ENCODE measurements at regions not wholly inside any gene's neighbourhood (a gene's known extent, or its start where the extent isn't known, plus 50 kb on each side); places are given as distances from the start of the nearest gene placed in this dataset.

GRCh38 chr2:120465012-120465700, 119.2 kb downstream of the INHBB start:
- Histone ChIP-seq H3K9me3 (ENCODE audit: insufficient read depth, low read length, severe bottlenecking) (no peaks in the 10 kb centered on the region), H3K4me2 (ENCODE audit: insufficient read depth, low read length) (no peak overlapping the region), H2AFZ (ENCODE audit: low read depth, low read length) (no peak overlapping the region), H3K36me3 (ENCODE audit: insufficient read depth, low read length) (no peaks in the 10 kb centered on the region), H4K20me1 (ENCODE audit: insufficient read depth, low read length) (no peaks in the 10 kb centered on the region), H3K4me1 (ENCODE audit: insufficient read depth, low read length) (no peaks in the 10 kb centered on the region), H3K79me2 (ENCODE audit: insufficient read depth, low read length) (no peaks in the 10 kb centered on the region), H3K27me3 (ENCODE audit: insufficient read depth, low read length, poor library complexity) (no peaks in the 10 kb centered on the region), H3K27ac (ENCODE audit: low read length) (no peak overlapping the region), H3K9ac (ENCODE audit: low read depth, low read length) (no peak overlapping the region), H3K4me3 (ENCODE audit: low read depth in 1 of 2, low read length in 2 of 2) (no peak overlapping the region)
- DNase-seq = no peak
- no peak for ATAC-seq (ENCODE audit: insufficient read depth, low read depth)
- no peak for TF ChIP-seq EZH2 (IDR thresholded peaks at IDR 0.05; ENCODE audit: borderline replicate concordance, low read depth, low read length, severe bottlenecking)
- no peak for TF ChIP-seq CTCF (IDR thresholded peaks at IDR 0.05; ENCODE audit: borderline replicate concordance, extremely low read depth, low read length, poor library complexity, severe bottlenecking)

GRCh38 chr2:120465701-120465988, 119.7 kb downstream of the INHBB start:
- H3K27me3 ChIP-seq (ENCODE audit: insufficient read depth, low read length, poor library complexity) = no peaks in the 10 kb centered on the region
- DNase-seq (no peak), ATAC-seq (ENCODE audit: insufficient read depth, low read depth) (no peak)
- no peak overlapping the region for H3K4me3 ChIP-seq (ENCODE audit: low read depth in 1 of 2, low read length in 2 of 2)
- H3K79me2 ChIP-seq (ENCODE audit: insufficient read depth, low read length) = no peaks in the 10 kb centered on the region
- no peak overlapping the region for H2AFZ ChIP-seq (ENCODE audit: low read depth, low read length)
- no peak overlapping the region for H3K27ac ChIP-seq (ENCODE audit: low read length)
- no peaks in the 10 kb centered on the region for H3K36me3 ChIP-seq (ENCODE audit: insufficient read depth, low read length)
- H3K4me2 ChIP-seq (ENCODE audit: insufficient read depth, low read length) = no peak overlapping the region
- no peaks in the 10 kb centered on the region for H4K20me1 ChIP-seq (ENCODE audit: insufficient read depth, low read length)
- H3K9ac ChIP-seq (ENCODE audit: low read depth, low read length) = no peak overlapping the region
- no peak for TF ChIP-seq CTCF (IDR thresholded peaks at IDR 0.05; ENCODE audit: borderline replicate concordance, extremely low read depth, low read length, poor library complexity, severe bottlenecking)
- TF ChIP-seq EZH2 (IDR thresholded peaks at IDR 0.05; ENCODE audit: borderline replicate concordance, low read depth, low read length, severe bottlenecking) = no peak
- H3K4me1 ChIP-seq (ENCODE audit: insufficient read depth, low read length) = no peaks in the 10 kb centered on the region
- H3K9me3 ChIP-seq (ENCODE audit: insufficient read depth, low read length, severe bottlenecking) = no peaks in the 10 kb centered on the region

GRCh38 chr2:120465989-120466703, 120.2 kb downstream of the INHBB start:
- Histone ChIP-seq H4K20me1 (ENCODE audit: insufficient read depth, low read length) (no peaks in the 10 kb centered on the region), H3K27me3 (ENCODE audit: insufficient read depth, low read length, poor library complexity) (no peaks in the 10 kb centered on the region), H3K9ac (ENCODE audit: low read depth, low read length) (no peak overlapping the region), H3K9me3 (ENCODE audit: insufficient read depth, low read length, severe bottlenecking) (no peaks in the 10 kb centered on the region), H3K27ac (ENCODE audit: low read length) (no peak overlapping the region), H3K36me3 (ENCODE audit: insufficient read depth, low read length) (no peaks in the 10 kb centered on the region), H3K4me1 (ENCODE audit: insufficient read depth, low read length) (no peaks in the 10 kb centered on the region), H2AFZ (ENCODE audit: low read depth, low read length) (no peak overlapping the region), H3K4me3 (ENCODE audit: low read depth in 1 of 2, low read length in 2 of 2) (no peak overlapping the region), H3K79me2 (ENCODE audit: insufficient read depth, low read length) (no peaks in the 10 kb centered on the region), H3K4me2 (ENCODE audit: insufficient read depth, low read length) (no peak overlapping the region)
- ATAC-seq (ENCODE audit: insufficient read depth, low read depth) (no peak), DNase-seq (no peak)
- TF ChIP-seq CTCF (IDR thresholded peaks at IDR 0.05; ENCODE audit: borderline replicate concordance, extremely low read depth, low read length, poor library complexity, severe bottlenecking) (no peak), EZH2 (IDR thresholded peaks at IDR 0.05; ENCODE audit: borderline replicate concordance, low read depth, low read length, severe bottlenecking) (no peak)
